Lower lobe of right lung (tissue), 2 donors: ENCODE measurements at regions not wholly inside any gene's neighbourhood (a gene's known extent, or its start where the extent isn't known, plus 50 kb on each side); places are given as distances from the start of the nearest gene placed in this dataset.
"Not testable (repeated sequence)": the region's sequence is repeated elsewhere in the genome, so short reads cannot be mapped to it uniquely, and the experiment has no call there.

ENCODE experiments used
- ATAC-seq, 2 donors: fragments of 200-7000 bp; cut with Tn5 transposase; one replicate each; pipeline ENCODE4 v1.9.1; 2020 to 2022; ENCODE audit warnings: mild to moderate bottlenecking in 2 of 2, moderate library complexity in 2 of 2
- DNase-seq: peaks from one replicate; pipeline ENCODE4 v3.0.0-alpha.2; 2020
- H3K27ac ChIP-seq: fragments of 200-600 bp; one replicate; pipeline ENCODE4 v1.8.0; 2022
- H3K27me3 ChIP-seq: fragments of 200-600 bp; one replicate; pipeline ENCODE4 v1.8.0; 2022; ENCODE audit warnings: low read depth
- H3K36me3 ChIP-seq: fragments of 200-600 bp; one replicate; pipeline ENCODE4 v1.8.0; 2022; ENCODE audit warnings: mild to moderate bottlenecking
- H3K4me1 ChIP-seq: fragments of 200-600 bp; one replicate; pipeline ENCODE4 v1.8.0; 2022
- H3K4me3 ChIP-seq: fragments of 200-600 bp; one replicate; pipeline ENCODE4 v1.8.0; 2022; ENCODE audit warnings: mild to moderate bottlenecking
- H3K9me3 ChIP-seq: fragments of 200-600 bp; one replicate; pipeline ENCODE4 v1.8.0; 2022
- CTCF ChIP-seq: fragments of 200-600 bp; IDR thresholded peaks from one replicate; pipeline ENCODE4 v1.8.0; 2022; ENCODE audit warnings: antibody characterized with exemption, mild to moderate bottlenecking
- intact Hi-C: fragments of 100-400 bp; cut with DNase I; formaldehyde crosslinking; loops from one replicate; pipeline ENCODE4 v1.11.0; 2022
- donor health status: DM: no; HTN: yes; CAD: no; lungs with severe emphysema.

- ATAC-seq (peak; percentile 80 to 93), DNase-seq (no peak)
- intact Hi-C loops, result no loop called here
- no peaks in the 10 kb centered on the region for H3K9me3 ChIP-seq
- TF ChIP-seq CTCF, result no peak
- no peaks in the 10 kb centered on the region for H3K27me3 ChIP-seq
- no peaks in the 10 kb centered on the region for H3K36me3 ChIP-seq
- H3K27ac ChIP-seq, result no peak overlapping the region
- H3K4me1 ChIP-seq, result no peaks in the 10 kb centered on the region
- H3K4me3 ChIP-seq, result peak overlapping the region; percentile 17
These were observed 205.3 kb upstream of the KLF8 start for GRCh38 chrX:56026815-56027214.

- H3K27ac ChIP-seq, result no peak overlapping the region
- DNase-seq (no peak), ATAC-seq (no peak)
- H3K4me3 ChIP-seq, result no peak overlapping the region
- H3K27me3 ChIP-seq, result no peaks in the 10 kb centered on the region
- no peaks in the 10 kb centered on the region for H3K36me3 ChIP-seq
- intact Hi-C loops, result no loop called here
- H3K4me1 ChIP-seq, result no peaks in the 10 kb centered on the region
- no peaks in the 10 kb centered on the region for H3K9me3 ChIP-seq
- no peak for TF ChIP-seq CTCF
These were observed 203.0 kb upstream of the KLF8 start for GRCh38 chrX:56029188-56029587.

GRCh38 chrX:56029691-56030090 lies 202.5 kb upstream of the KLF8 start:
- TF ChIP-seq CTCF, result no peak
- H3K27me3 ChIP-seq, result no peaks in the 10 kb centered on the region
- intact Hi-C loops, result no loop called here
- H3K36me3 ChIP-seq, result no peaks in the 10 kb centered on the region
- no peaks in the 10 kb centered on the region for H3K4me1 ChIP-seq
- ATAC-seq, result peak; percentile 61 to 83
- H3K27ac ChIP-seq, result no peak overlapping the region
- no peaks in the 10 kb centered on the region for H3K9me3 ChIP-seq
- H3K4me3 ChIP-seq, result no peak overlapping the region
- no peak for DNase-seq

GRCh38 chrX:56031409-56031808 lies 200.7 kb upstream of the KLF8 start:
- H3K4me3 ChIP-seq, result no peak overlapping the region
- no peaks in the 10 kb centered on the region for H3K36me3 ChIP-seq
- TF ChIP-seq CTCF, result no peak
- no peaks in the 10 kb centered on the region for H3K9me3 ChIP-seq
- H3K4me1 ChIP-seq, result no peaks in the 10 kb centered on the region
- no peak for ATAC-seq
- no peak overlapping the region for H3K27ac ChIP-seq
- intact Hi-C loops, result no loop called here
- H3K27me3 ChIP-seq, result no peaks in the 10 kb centered on the region
- no peak for DNase-seq

GRCh38 chrX:56033495-56034180 lies 198.5 kb upstream of the KLF8 start:
- intact Hi-C loops, result no loop called here
- H3K27ac ChIP-seq, result no peak overlapping the region
- H3K9me3 ChIP-seq, result no peaks in the 10 kb centered on the region
- ATAC-seq (no peak), DNase-seq (no peak)
- H3K27me3 ChIP-seq, result no peaks in the 10 kb centered on the region
- H3K36me3 ChIP-seq, result no peaks in the 10 kb centered on the region
- no peak for TF ChIP-seq CTCF
- H3K4me3 ChIP-seq, result no peak overlapping the region
- no peaks in the 10 kb centered on the region for H3K4me1 ChIP-seq

- H3K4me1 ChIP-seq, H3K9me3 ChIP-seq, DNase-seq, H3K27ac ChIP-seq, H3K4me3 ChIP-seq, ATAC-seq, H3K36me3 ChIP-seq, intact Hi-C loops, H3K27me3 ChIP-seq: not testable (repeated sequence)
These were observed 179.4 kb upstream of the KLF8 start for GRCh38 chrX:56052673-56053330.
